ENCODE measurements at regions not wholly inside any gene's neighbourhood (a gene's known extent, or its start where the extent isn't known, plus 50 kb on each side); places are given as distances from the start of the nearest gene placed in this dataset.

- no peak overlapping the region for H3K27ac ChIP-seq
- TF ChIP-seq, protein P1, sequence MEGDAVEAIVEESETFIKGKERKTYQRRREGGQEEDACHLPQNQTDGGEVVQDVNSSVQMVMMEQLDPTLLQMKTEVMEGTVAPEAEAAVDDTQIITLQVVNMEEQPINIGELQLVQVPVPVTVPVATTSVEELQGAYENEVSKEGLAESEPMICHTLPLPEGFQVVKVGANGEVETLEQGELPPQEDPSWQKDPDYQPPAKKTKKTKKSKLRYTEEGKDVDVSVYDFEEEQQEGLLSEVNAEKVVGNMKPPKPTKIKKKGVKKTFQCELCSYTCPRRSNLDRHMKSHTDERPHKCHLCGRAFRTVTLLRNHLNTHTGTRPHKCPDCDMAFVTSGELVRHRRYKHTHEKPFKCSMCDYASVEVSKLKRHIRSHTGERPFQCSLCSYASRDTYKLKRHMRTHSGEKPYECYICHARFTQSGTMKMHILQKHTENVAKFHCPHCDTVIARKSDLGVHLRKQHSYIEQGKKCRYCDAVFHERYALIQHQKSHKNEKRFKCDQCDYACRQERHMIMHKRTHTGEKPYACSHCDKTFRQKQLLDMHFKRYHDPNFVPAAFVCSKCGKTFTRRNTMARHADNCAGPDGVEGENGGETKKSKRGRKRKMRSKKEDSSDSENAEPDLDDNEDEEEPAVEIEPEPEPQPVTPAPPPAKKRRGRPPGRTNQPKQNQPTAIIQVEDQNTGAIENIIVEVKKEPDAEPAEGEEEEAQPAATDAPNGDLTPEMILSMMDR (conservative IDR thresholded peaks at IDR 0.05): no peak
Observed at GRCh38 chr16:79757163-79757562, 156.6 kb upstream of the MAF start.

DNA sequence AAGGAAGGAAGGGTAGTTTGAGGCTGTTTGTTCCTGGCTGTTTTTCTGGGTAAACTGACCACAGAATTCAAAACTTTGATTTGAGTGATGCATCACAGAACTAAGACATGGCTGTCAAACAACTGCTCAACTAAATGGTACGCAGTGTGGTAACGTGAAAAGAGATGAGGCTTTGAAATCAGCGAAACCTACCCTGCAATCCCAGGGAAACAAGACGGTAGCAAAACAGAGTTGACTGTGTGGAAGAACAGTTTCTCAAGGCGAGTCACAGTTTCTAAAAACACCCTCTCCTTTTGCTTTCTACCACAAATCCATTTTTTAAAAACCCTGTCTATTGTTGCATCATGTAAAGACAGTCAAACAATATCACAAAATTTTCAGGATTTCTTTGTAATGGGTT lies 156.0 kb upstream of the MAF start:
- H3K27ac ChIP-seq: no peak overlapping the region
- TF ChIP-seq, protein P1 (conservative IDR thresholded peaks at IDR 0.05): no peak

GRCh38 chr16:79754501-79754900 lies 154.0 kb upstream of the MAF start:
- TF ChIP-seq, protein P1 (conservative IDR thresholded peaks at IDR 0.05): no peak

GRCh38 chr16:79754081-79754480 lies 153.5 kb upstream of the MAF start:
- peak overlapping the region; percentile 18 for H3K27ac ChIP-seq
- TF ChIP-seq, protein P1 (conservative IDR thresholded peaks at IDR 0.05): no peak

More at GRCh38 chr16:79754501-79754900, 154.0 kb upstream of the MAF start:
- peak overlapping the region; percentile 18 for H3K27ac ChIP-seq

DNA sequence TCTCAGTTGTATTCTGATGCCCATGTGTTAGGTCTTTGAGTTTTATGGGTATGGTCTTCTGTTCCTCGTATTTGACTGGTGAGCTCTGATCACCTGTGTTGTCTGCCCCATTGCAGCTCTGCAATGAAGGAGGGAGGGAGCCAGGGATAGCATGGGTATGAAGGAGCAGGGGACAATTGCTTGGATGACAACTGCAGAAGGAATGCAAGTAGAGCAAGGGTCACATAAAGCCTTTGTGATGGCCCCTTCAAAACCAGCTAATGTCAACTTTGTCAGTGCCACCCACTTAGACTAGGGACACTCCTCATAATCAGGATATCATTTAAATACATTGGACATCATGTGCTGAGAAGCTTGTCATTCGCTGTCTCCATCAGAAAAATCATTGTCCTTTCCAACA lies 152.7 kb upstream of the MAF start:
- H3K27ac ChIP-seq: peak overlapping the region; percentile 18; the same call in 1 of the 2 replicates
- TF ChIP-seq, protein P1 (conservative IDR thresholded peaks at IDR 0.05): no peak

DNA sequence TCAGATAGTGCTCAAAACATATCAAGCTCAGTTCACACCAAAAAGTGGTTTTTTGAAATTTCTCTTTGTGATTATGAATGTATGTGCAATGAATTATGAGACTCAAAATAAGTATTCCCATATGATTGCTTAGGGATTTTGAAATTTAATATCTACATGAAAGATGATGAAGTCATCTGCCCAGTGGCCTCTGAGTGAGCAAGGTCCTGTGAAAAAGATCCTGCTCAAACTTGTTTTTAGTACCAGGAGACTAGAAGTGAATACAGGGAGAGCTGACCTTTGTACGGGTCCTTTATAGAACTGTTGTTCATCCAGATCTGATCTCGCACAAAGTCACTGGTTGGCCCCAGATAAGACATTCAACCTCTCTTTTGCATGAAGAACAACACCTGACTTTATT lies 151.9 kb upstream of the MAF start:
- no peak overlapping the region for H3K27ac ChIP-seq
- TF ChIP-seq, protein P1 (conservative IDR thresholded peaks at IDR 0.05): no peak

GRCh38 chr16:79751471-79752184 lies 151.1 kb upstream of the MAF start:
- H3K27ac ChIP-seq: no peak overlapping the region
- TF ChIP-seq, protein P1 (conservative IDR thresholded peaks at IDR 0.05): no peak
